Upper lobe of left lung (tissue), 4 donors: ENCODE measurements at regions not wholly inside any gene's neighbourhood (a gene's known extent, or its start where the extent isn't known, plus 50 kb on each side); places are given as distances from the start of the nearest gene placed in this dataset.

Experiments
- EP300 ChIP-seq, 4 donors: sonication (generic); formaldehyde crosslinking; IDR thresholded peaks; one replicate each; pipeline ENCODE4 v1.5.1; 2017; ENCODE audit warnings: antibody characterized with exemption in 4 of 4, control low read depth in 2 of 4
- POLR2A ChIP-seq, 4 donors: fragments of 450-650 bp; IDR thresholded peaks; one replicate each; pipeline ENCODE4 v1.5.1; 2016 to 2017; ENCODE audit warnings: antibody characterized with exemption in 4 of 4, mild to moderate bottlenecking in 2 of 4
- TF ChIP-seq, protein P1 (sequence below), 6 experiments: fragments of 450-650 bp in 4 of 6; fragments of 200-600 bp in 2 of 6; sonication (generic) in 2 of 6; IDR thresholded peaks; one replicate each; pipeline ENCODE4 v1.5.1; 2016 to 2019; ENCODE audit warnings: antibody characterized with exemption in 6 of 6

- TF ChIP-seq EP300 (IDR thresholded peaks at IDR 0.05) (no peak), POLR2A (IDR thresholded peaks at IDR 0.05) (no peak)
- TF ChIP-seq, protein P1, sequence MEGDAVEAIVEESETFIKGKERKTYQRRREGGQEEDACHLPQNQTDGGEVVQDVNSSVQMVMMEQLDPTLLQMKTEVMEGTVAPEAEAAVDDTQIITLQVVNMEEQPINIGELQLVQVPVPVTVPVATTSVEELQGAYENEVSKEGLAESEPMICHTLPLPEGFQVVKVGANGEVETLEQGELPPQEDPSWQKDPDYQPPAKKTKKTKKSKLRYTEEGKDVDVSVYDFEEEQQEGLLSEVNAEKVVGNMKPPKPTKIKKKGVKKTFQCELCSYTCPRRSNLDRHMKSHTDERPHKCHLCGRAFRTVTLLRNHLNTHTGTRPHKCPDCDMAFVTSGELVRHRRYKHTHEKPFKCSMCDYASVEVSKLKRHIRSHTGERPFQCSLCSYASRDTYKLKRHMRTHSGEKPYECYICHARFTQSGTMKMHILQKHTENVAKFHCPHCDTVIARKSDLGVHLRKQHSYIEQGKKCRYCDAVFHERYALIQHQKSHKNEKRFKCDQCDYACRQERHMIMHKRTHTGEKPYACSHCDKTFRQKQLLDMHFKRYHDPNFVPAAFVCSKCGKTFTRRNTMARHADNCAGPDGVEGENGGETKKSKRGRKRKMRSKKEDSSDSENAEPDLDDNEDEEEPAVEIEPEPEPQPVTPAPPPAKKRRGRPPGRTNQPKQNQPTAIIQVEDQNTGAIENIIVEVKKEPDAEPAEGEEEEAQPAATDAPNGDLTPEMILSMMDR (IDR thresholded peaks at IDR 0.05) = no peak
Observed at GRCh38 chr2:150866431-150866830, 379.0 kb upstream of the RND3 start.
